DOHH2 (cell line): ENCODE measurements at regions not wholly inside any gene's neighbourhood (a gene's known extent, or its start where the extent isn't known, plus 50 kb on each side); places are given as distances from the start of the nearest gene placed in this dataset.
"Not testable (repeated sequence)": the region's sequence is repeated elsewhere in the genome, so short reads cannot be mapped to it uniquely, and the experiment has no call there.

Experiments used
- H3F3A ChIP-seq: fragments of 200-600 bp; sonication (generic), shearing (Covaris generic); 2 replicates; pipeline ENCODE4 v1.6.0; 2016; ENCODE audit warnings: antibody characterized with exemption, mild to moderate bottlenecking; ENCODE audit not compliant: control insufficient read depth, insufficient read depth
- H3K27ac ChIP-seq: fragments of 200-600 bp; sonication (generic); 2 replicates; pipeline ENCODE4 v1.5.1; 2014; ENCODE audit warnings: low read depth, mild to moderate bottlenecking, low read length, moderate library complexity
- H3K27me3 ChIP-seq: fragments of 200-600 bp; sonication (generic); 2 replicates; pipeline ENCODE4 v1.6.1; 2014; ENCODE audit warnings: mild to moderate bottlenecking, low read length, mixed read lengths; ENCODE audit not compliant: control insufficient read depth
- H3K36me3 ChIP-seq: fragments of 200-600 bp; sonication (generic); 2 replicates; pipeline ENCODE4 v1.6.1; 2014; ENCODE audit warnings: mild to moderate bottlenecking, low read length, moderate library complexity, mixed read lengths; ENCODE audit not compliant: control insufficient read depth
- H3K4me1 ChIP-seq: fragments of 200-600 bp; sonication (generic); 2 replicates; pipeline ENCODE4 v1.6.1; 2014; ENCODE audit warnings: mild to moderate bottlenecking, low read length, mixed read lengths; ENCODE audit not compliant: control insufficient read depth
- H3K4me2 ChIP-seq: fragments of 200-600 bp; sonication (generic); 2 replicates; pipeline ENCODE4 v1.6.0; 2014; ENCODE audit warnings: mild to moderate bottlenecking, low read length, moderate library complexity
- H3K4me3 ChIP-seq: fragments of 200-600 bp; sonication (generic); 2 replicates; pipeline ENCODE4 v1.5.1; 2014; ENCODE audit warnings: mild to moderate bottlenecking, low read length, mixed read lengths
- H3K79me2 ChIP-seq: fragments of 200-600 bp; sonication (generic); 2 replicates; pipeline ENCODE4 v1.6.1; 2014; ENCODE audit warnings: mild to moderate bottlenecking, low read length, mixed read lengths; ENCODE audit not compliant: control insufficient read depth
- H3K9me2 ChIP-seq: fragments of 200-600 bp; sonication (generic); replicated peaks from 2 replicates; pipeline ENCODE4 v1.6.1; 2014; ENCODE audit warnings: mild to moderate bottlenecking, low read length, mixed read lengths; ENCODE audit not compliant: control insufficient read depth
- H3K9me3 ChIP-seq: fragments of 200-600 bp; sonication (generic); 2 replicates; pipeline ENCODE4 v1.6.1; 2014; ENCODE audit warnings: antibody characterized with exemption, low read length, mixed read lengths; ENCODE audit not compliant: control insufficient read depth, insufficient read depth
- H4K20me1 ChIP-seq: fragments of 200-600 bp; sonication (generic); 2 replicates; pipeline ENCODE4 v1.6.0; 2014; ENCODE audit warnings: low read depth, mild to moderate bottlenecking, antibody characterized with exemption, low read length, moderate library complexity; ENCODE audit not compliant: control insufficient read depth, insufficient read depth
- CTCF ChIP-seq: fragments of 200-600 bp; sonication (generic); IDR thresholded peaks from one replicate; pipeline ENCODE4 v1.5.1; 2014; ENCODE audit warnings: antibody characterized with exemption, mild to moderate bottlenecking, low read depth, low read length; ENCODE audit not compliant: poor library complexity, severe bottlenecking
- EZH2phosphoT487 ChIP-seq: fragments of 200-600 bp; sonication (generic); IDR thresholded peaks from 2 replicates; pipeline ENCODE4 v1.6.1; 2017; ENCODE audit warnings: borderline replicate concordance, mild to moderate bottlenecking, antibody characterized with exemption, low read length, moderate library complexity, mixed read lengths

GRCh38 chr6:27531772-27532459 is 59.0 kb upstream of the ZNF184 start:
- H3K36me3 ChIP-seq, result no peaks in the 10 kb centered on the region
- H3K9me3 ChIP-seq, result no peaks in the 10 kb centered on the region
- H3K79me2 ChIP-seq, result no peaks in the 10 kb centered on the region
- H4K20me1 ChIP-seq, result no peaks in the 10 kb centered on the region
- no peaks in the 10 kb centered on the region for H3F3A ChIP-seq
- H3K9me2 ChIP-seq, result no peaks in the 10 kb centered on the region
- H3K27ac ChIP-seq, result no peak overlapping the region
- no peak overlapping the region for H3K4me3 ChIP-seq
- H3K27me3 ChIP-seq, result no peaks in the 10 kb centered on the region
- no peak overlapping the region for H3K4me2 ChIP-seq
- H3K4me1 ChIP-seq, result no peaks in the 10 kb centered on the region
- no peak for TF ChIP-seq CTCF
- no peak for TF ChIP-seq EZH2phosphoT487

- not testable (repeated sequence) for H3F3A ChIP-seq, H3K9me3 ChIP-seq, H3K9me2 ChIP-seq, H4K20me1 ChIP-seq, H3K79me2 ChIP-seq, H3K4me3 ChIP-seq, H3K4me2 ChIP-seq, H3K27me3 ChIP-seq, H3K27ac ChIP-seq, H3K36me3 ChIP-seq, H3K4me1 ChIP-seq
Measured at GRCh38 chr6:27529796-27530195, 56.9 kb upstream of the ZNF184 start.

- Histone ChIP-seq H3K36me3 (no peaks in the 10 kb centered on the region), H3K27me3 (no peaks in the 10 kb centered on the region), H3K79me2 (no peaks in the 10 kb centered on the region), H3K9me2 (no peaks in the 10 kb centered on the region), H3K27ac (no peak overlapping the region), H3K4me2 (no peak overlapping the region), H4K20me1 (no peaks in the 10 kb centered on the region), H3F3A (no peaks in the 10 kb centered on the region), H3K4me3 (no peak overlapping the region), H3K9me3 (no peaks in the 10 kb centered on the region), H3K4me1 (no peaks in the 10 kb centered on the region)
- TF ChIP-seq CTCF (no peak), EZH2phosphoT487 (no peak)
Measured at GRCh38 chr6:27528714-27529113, 55.8 kb upstream of the ZNF184 start.
